ENCODE measurements at regions not wholly inside any gene's neighbourhood (a gene's known extent, or its start where the extent isn't known, plus 50 kb on each side); places are given as distances from the start of the nearest gene placed in this dataset.
"Not testable (repeated sequence)": the region's sequence is repeated elsewhere in the genome, so short reads cannot be mapped to it uniquely, and the experiment has no call there.

GRCh38 chr13:32838945-32839344, 177.3 kb upstream of the KL start:
- TF ChIP-seq CTCF (IDR thresholded peaks at IDR 0.05; ENCODE audit: low read depth, low read length, missing control alignments) = no peak
- in situ Hi-C loops (cut with HindIII; ENCODE audit: low sequenced_read_pairs) = no loop called here
- H3K4me3 ChIP-seq (ENCODE audit: low read depth, low read length) = no peak overlapping the region
- no peak for DNase-seq (ENCODE audit: low read depth)

GRCh38 chr13:32840113-32840512, 176.1 kb upstream of the KL start:
- no peak for TF ChIP-seq CTCF (IDR thresholded peaks at IDR 0.05; ENCODE audit: low read depth, low read length, missing control alignments)
- in situ Hi-C loops (cut with HindIII; ENCODE audit: low sequenced_read_pairs) = no loop called here

GRCh38 chr13:32840989-32841713, 175.1 kb upstream of the KL start:
- no peak for TF ChIP-seq CTCF (IDR thresholded peaks at IDR 0.05; ENCODE audit: low read depth, low read length, missing control alignments)
- no peak for DNase-seq (ENCODE audit: low read depth)
- H3K4me3 ChIP-seq (ENCODE audit: low read depth, low read length) = no peak overlapping the region
- in situ Hi-C loops (cut with HindIII; ENCODE audit: low sequenced_read_pairs) = no loop called here

More at GRCh38 chr13:32840113-32840512, 176.1 kb upstream of the KL start:
- no peak for DNase-seq (ENCODE audit: low read depth)
- no peak overlapping the region for H3K4me3 ChIP-seq (ENCODE audit: low read depth, low read length)

GRCh38 chr13:32845952-32846950, 170.0 kb upstream of the KL start:
- in situ Hi-C loops (cut with HindIII; ENCODE audit: low sequenced_read_pairs) = no loop called here
- no peak for DNase-seq (ENCODE audit: low read depth)
- no peak for TF ChIP-seq CTCF (IDR thresholded peaks at IDR 0.05; ENCODE audit: low read depth, low read length, missing control alignments)
- H3K4me3 ChIP-seq (ENCODE audit: low read depth, low read length) = no peak overlapping the region

GRCh38 chr13:32847976-32848375, 168.2 kb upstream of the KL start:
- in situ Hi-C loops (cut with HindIII; ENCODE audit: low sequenced_read_pairs); H3K4me3 ChIP-seq (ENCODE audit: low read depth, low read length); DNase-seq (ENCODE audit: low read depth): not testable (repeated sequence)

- no peak overlapping the region for H3K4me3 ChIP-seq (ENCODE audit: low read depth, low read length)
- in situ Hi-C loops (cut with HindIII; ENCODE audit: low sequenced_read_pairs) = no loop called here
- TF ChIP-seq CTCF (IDR thresholded peaks at IDR 0.05; ENCODE audit: low read depth, low read length, missing control alignments) = no peak
- DNase-seq (ENCODE audit: low read depth) = no peak
These were observed 166.9 kb upstream of the KL start for GRCh38 chr13:32849369-32849768.
